ENCODE measurements at regions not wholly inside any gene's neighbourhood (a gene's known extent, or its start where the extent isn't known, plus 50 kb on each side); places are given as distances from the start of the nearest gene placed in this dataset.

DNA sequence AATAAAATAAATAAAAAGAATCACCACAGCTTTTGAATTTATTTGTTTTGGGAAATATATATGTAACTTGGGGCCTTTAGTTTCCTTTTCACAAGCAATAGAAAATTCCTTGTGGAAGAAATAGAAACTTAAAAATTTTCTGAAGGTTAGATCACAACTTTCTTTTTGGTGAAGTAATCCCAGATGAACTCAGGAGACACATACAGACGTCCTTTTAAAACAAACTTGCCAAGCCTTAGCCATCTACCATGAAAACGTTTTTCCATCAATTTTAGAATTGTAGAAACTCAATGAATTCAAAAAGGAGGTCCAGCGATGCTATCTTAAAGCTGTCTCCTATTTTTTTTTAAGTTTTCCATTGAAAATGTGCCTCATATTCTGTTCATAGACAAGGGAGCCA, 225.6 kb downstream of the ASXL3 start:
- POLR2A ChIA-PET (ENCODE audit: low non-redundant PET): interaction anchor here (0.7 kb wide), 1 partner anchor 15 kb away, joined by 5 read pairs; no protein-coding TSS in a partner anchor
- DNase-seq (ENCODE audit: low spot score): no peak
- Histone ChIP-seq H3K9me3 (ENCODE audit: low read depth, low read length, poor library complexity, severe bottlenecking) (no peaks in the 10 kb centered on the region), H3K36me3 (ENCODE audit: insufficient read depth, low read length, poor library complexity, severe bottlenecking) (no peaks in the 10 kb centered on the region), H3K4me1 (ENCODE audit: insufficient read depth, low read length, poor library complexity, severe bottlenecking) (no peaks in the 10 kb centered on the region), H3K4me3 (ENCODE audit: low read depth, low read length, poor library complexity, severe bottlenecking) (no peak overlapping the region), H3K27me3 (replicated peaks; ENCODE audit: insufficient read depth, low read depth, low read length, poor library complexity) (no peaks in the 10 kb centered on the region), H3K27ac (ENCODE audit: low read depth, low read length, poor library complexity, severe bottlenecking) (no peak overlapping the region)
- TF ChIP-seq EZH2 (IDR thresholded peaks at IDR 0.05; ENCODE audit: borderline replicate concordance, low read depth, low read length, poor library complexity, severe bottlenecking): no peak
- TF ChIP-seq, protein P1, sequence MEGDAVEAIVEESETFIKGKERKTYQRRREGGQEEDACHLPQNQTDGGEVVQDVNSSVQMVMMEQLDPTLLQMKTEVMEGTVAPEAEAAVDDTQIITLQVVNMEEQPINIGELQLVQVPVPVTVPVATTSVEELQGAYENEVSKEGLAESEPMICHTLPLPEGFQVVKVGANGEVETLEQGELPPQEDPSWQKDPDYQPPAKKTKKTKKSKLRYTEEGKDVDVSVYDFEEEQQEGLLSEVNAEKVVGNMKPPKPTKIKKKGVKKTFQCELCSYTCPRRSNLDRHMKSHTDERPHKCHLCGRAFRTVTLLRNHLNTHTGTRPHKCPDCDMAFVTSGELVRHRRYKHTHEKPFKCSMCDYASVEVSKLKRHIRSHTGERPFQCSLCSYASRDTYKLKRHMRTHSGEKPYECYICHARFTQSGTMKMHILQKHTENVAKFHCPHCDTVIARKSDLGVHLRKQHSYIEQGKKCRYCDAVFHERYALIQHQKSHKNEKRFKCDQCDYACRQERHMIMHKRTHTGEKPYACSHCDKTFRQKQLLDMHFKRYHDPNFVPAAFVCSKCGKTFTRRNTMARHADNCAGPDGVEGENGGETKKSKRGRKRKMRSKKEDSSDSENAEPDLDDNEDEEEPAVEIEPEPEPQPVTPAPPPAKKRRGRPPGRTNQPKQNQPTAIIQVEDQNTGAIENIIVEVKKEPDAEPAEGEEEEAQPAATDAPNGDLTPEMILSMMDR (conservative IDR thresholded peaks at IDR 0.05; ENCODE audit: low read depth, low read length): no peak
- intact Hi-C loops (cut with micrococcal nuclease; ENCODE audit: unreplicated experiment): no loop called here
- BruUV-seq (replicated peaks): no TSS peak
- CTCF ChIA-PET: no interaction called here

DNA sequence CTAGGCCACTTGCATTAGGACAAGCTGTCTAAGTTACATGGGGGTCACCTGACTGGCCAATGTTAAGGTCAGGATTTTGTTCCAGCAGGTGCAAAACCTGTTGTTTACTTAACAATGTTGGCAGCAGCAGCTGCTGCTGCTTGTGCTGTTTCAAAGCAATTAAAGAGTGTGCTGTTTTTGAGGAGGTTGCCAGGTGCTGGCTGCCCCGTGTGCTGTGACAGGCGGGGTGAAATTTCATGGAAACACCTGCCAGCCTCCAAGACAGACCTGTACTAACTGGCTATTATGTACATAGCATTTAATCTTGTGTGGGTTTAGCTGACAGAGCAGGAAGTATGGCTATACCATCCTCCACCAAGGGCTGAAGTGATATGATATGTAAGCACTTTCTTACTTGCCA, 224.9 kb downstream of the ASXL3 start:
- TF ChIP-seq EZH2 (IDR thresholded peaks at IDR 0.05; ENCODE audit: borderline replicate concordance, low read depth, low read length, poor library complexity, severe bottlenecking): no peak
- TF ChIP-seq, protein P1 (conservative IDR thresholded peaks at IDR 0.05; ENCODE audit: low read depth, low read length): no peak
- Histone ChIP-seq H3K36me3 (ENCODE audit: insufficient read depth, low read length, poor library complexity, severe bottlenecking) (no peaks in the 10 kb centered on the region), H3K9me3 (ENCODE audit: low read depth, low read length, poor library complexity, severe bottlenecking) (no peaks in the 10 kb centered on the region), H3K4me3 (ENCODE audit: low read depth, low read length, poor library complexity, severe bottlenecking) (no peak overlapping the region), H3K27ac (ENCODE audit: low read depth, low read length, poor library complexity, severe bottlenecking) (no peak overlapping the region), H3K4me1 (ENCODE audit: insufficient read depth, low read length, poor library complexity, severe bottlenecking) (no peaks in the 10 kb centered on the region), H3K27me3 (replicated peaks; ENCODE audit: insufficient read depth, low read depth, low read length, poor library complexity) (no peaks in the 10 kb centered on the region)
- no peak for DNase-seq (ENCODE audit: low spot score)
- POLR2A ChIA-PET (ENCODE audit: low non-redundant PET): no interaction called here
- CTCF ChIA-PET: no interaction called here
- intact Hi-C loops (cut with micrococcal nuclease; ENCODE audit: unreplicated experiment): no loop called here
- BruUV-seq (replicated peaks): no TSS peak

All from A673 (cell line).